HEK293 (cell line): ENCODE measurements at regions not wholly inside any gene's neighbourhood (a gene's known extent, or its start where the extent isn't known, plus 50 kb on each side); places are given as distances from the start of the nearest gene placed in this dataset.

ENCODE experiments used
- BCL11A ChIP-seq: fragments of 450-650 bp; formaldehyde crosslinking; IDR thresholded peaks from 2 replicates; pipeline ENCODE4 v1.5.1; 2016; ENCODE audit warnings: low read depth, missing biosample characterization, missing genetic modification characterization
- CTCF ChIP-seq: fragments of 450-650 bp; formaldehyde crosslinking; IDR thresholded peaks from 2 replicates; pipeline ENCODE4 v1.5.1; 2016; ENCODE audit warnings: missing biosample characterization, missing genetic modification characterization
- GLI4 ChIP-seq: fragments of 450-650 bp; formaldehyde crosslinking; IDR thresholded peaks from 2 replicates; pipeline ENCODE4 v1.5.1; 2016; ENCODE audit warnings: missing biosample characterization, missing genetic modification characterization
- GLIS2 ChIP-seq: fragments of 450-650 bp; formaldehyde crosslinking; IDR thresholded peaks from 2 replicates; pipeline ENCODE4 v1.5.1; 2016; ENCODE audit warnings: missing biosample characterization, missing genetic modification characterization
- REPIN1 ChIP-seq: fragments of 450-650 bp; formaldehyde crosslinking; IDR thresholded peaks from 2 replicates; pipeline ENCODE4 v1.5.1; 2017; ENCODE audit warnings: missing biosample characterization, missing genetic modification characterization, low read depth
- REST ChIP-seq: fragments of 450-650 bp; formaldehyde crosslinking; IDR thresholded peaks from 2 replicates; pipeline ENCODE4 v1.5.1; 2016; ENCODE audit warnings: missing biosample characterization, missing genetic modification characterization
- SP2 ChIP-seq: fragments of 450-650 bp; formaldehyde crosslinking; IDR thresholded peaks from 2 replicates; pipeline ENCODE4 v1.5.1; 2016; ENCODE audit warnings: missing biosample characterization, missing genetic modification characterization
- ZBTB20 ChIP-seq: fragments of 450-650 bp; formaldehyde crosslinking; IDR thresholded peaks from 2 replicates; pipeline ENCODE4 v1.5.1; 2016; ENCODE audit warnings: missing biosample characterization, missing genetic modification characterization
- ZNF423 ChIP-seq: fragments of 450-650 bp; formaldehyde crosslinking; IDR thresholded peaks from 2 replicates; pipeline ENCODE4 v1.5.1; 2016; ENCODE audit warnings: missing biosample characterization, missing genetic modification characterization
- ZNF549 ChIP-seq: fragments of 450-650 bp; IDR thresholded peaks from 2 replicates; pipeline ENCODE4 v1.5.1; 2018; ENCODE audit warnings: missing biosample characterization, missing genetic modification characterization, mild to moderate bottlenecking, inconsistent platforms, moderate library complexity
- ZNF660 ChIP-seq: fragments of 450-650 bp; IDR thresholded peaks from 2 replicates; pipeline ENCODE4 v1.5.1; 2018; ENCODE audit warnings: missing biosample characterization, mild to moderate bottlenecking, missing genetic modification characterization
- ZNF707 ChIP-seq: fragments of 450-650 bp; formaldehyde crosslinking; IDR thresholded peaks from 2 replicates; pipeline ENCODE4 v1.5.1; 2016; ENCODE audit warnings: missing biosample characterization, missing genetic modification characterization
- ZSCAN16 ChIP-seq: fragments of 450-650 bp; formaldehyde crosslinking; IDR thresholded peaks from 2 replicates; pipeline ENCODE4 v1.5.1; 2016; ENCODE audit warnings: missing biosample characterization, missing genetic modification characterization
- TF ChIP-seq, protein P1 (sequence below): fragments of 450-650 bp; formaldehyde crosslinking; IDR thresholded peaks from 2 replicates; pipeline ENCODE4 v1.5.1; 2016; ENCODE audit warnings: missing biosample characterization, missing genetic modification characterization

GRCh38 chr15:38652183-38652794 lies 87.7 kb upstream of the RASGRP1 start:
- no peak for TF ChIP-seq ZNF423 (tag by site-specific recombination)
- TF ChIP-seq, protein P1, sequence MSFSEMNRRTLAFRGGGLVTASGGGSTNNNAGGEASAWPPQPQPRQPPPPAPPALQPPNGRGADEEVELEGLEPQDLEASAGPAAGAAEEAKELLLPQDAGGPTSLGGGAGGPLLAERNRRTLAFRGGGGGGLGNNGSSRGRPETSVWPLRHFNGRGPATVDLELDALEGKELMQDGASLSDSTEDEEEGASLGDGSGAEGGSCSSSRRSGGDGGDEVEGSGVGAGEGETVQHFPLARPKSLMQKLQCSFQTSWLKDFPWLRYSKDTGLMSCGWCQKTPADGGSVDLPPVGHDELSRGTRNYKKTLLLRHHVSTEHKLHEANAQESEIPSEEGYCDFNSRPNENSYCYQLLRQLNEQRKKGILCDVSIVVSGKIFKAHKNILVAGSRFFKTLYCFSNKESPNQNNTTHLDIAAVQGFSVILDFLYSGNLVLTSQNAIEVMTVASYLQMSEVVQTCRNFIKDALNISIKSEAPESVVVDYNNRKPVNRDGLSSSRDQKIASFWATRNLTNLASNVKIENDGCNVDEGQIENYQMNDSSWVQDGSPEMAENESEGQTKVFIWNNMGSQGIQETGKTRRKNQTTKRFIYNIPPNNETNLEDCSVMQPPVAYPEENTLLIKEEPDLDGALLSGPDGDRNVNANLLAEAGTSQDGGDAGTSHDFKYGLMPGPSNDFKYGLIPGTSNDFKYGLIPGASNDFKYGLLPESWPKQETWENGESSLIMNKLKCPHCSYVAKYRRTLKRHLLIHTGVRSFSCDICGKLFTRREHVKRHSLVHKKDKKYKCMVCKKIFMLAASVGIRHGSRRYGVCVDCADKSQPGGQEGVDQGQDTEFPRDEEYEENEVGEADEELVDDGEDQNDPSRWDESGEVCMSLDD: no peak
- no peak for TF ChIP-seq ZNF660 (tag by site-specific recombination)
- no peak for TF ChIP-seq SP2
- no peak for TF ChIP-seq ZSCAN16
- no peak for TF ChIP-seq ZNF707
- TF ChIP-seq ZNF549 (tag by site-specific recombination): no peak
- TF ChIP-seq GLI4 (tag by site-specific recombination): no peak
- no peak for TF ChIP-seq CTCF
- TF ChIP-seq REST: no peak
- TF ChIP-seq ZBTB20 (tag by site-specific recombination): no peak
- TF ChIP-seq BCL11A (tag by site-specific recombination): no peak
- no peak for TF ChIP-seq GLIS2 (tag by site-specific recombination)
- TF ChIP-seq REPIN1 (tag by site-specific recombination): no peak
